K562 (cell line): ENCODE measurements at regions not wholly inside any gene's neighbourhood (a gene's known extent, or its start where the extent isn't known, plus 50 kb on each side); places are given as distances from the start of the nearest gene placed in this dataset.

Experiments
- ATAC-seq: fragments of 200-7000 bp; cut with Tn5 transposase; 3 replicates; pipeline ENCODE4 v1.9.1; 2020; ENCODE audit warnings: moderate library complexity
- BruUV-seq: library from RNA; stranded (reverse); fragments of 400-500 nt; replicated peaks from 2 replicates; lab custom pipeline; 2021; lab: Mats Ljungman, UMichigan
- CTCF ChIA-PET: fragments of 300-600 bp; formaldehyde crosslinking; extraction: SDS; loops from one replicate; lab custom pipeline; 2021; ENCODE audit warnings: low intra/inter-chr PET ratio; lab: Yijun Ruan, JAX
- POLR2A ChIA-PET: fragments of 300-600, 350-650 bp; sonication (Branson Sonifier 250); formaldehyde crosslinking; extraction: SDS; loops from one replicate; lab custom pipeline; 2021; ENCODE audit warnings: antibody characterized with exemption, inconsistent platforms; lab: Yijun Ruan, JAX
- DNase-seq, 4 experiments: peaks; one replicate each; pipeline versions ENCODE4 v3.0.0 to v3.0.0-alpha.2; 2011 to 2018; ENCODE audit warnings: low spot score in 3 of 4, mixed read lengths in 3 of 4; ENCODE audit errors: extremely low read depth in 1 of 4
- FAIRE-seq: peaks from 2 replicates; lab custom pipeline; 2011; peaks lifted over from hg19 to GRCh38; lab: Jason Lieb, UNC
- H2AFZ ChIP-seq: 2 replicates; pipeline ENCODE4 v1.6.0; 2011; ENCODE audit warnings: low read depth, low read length, control low read depth, inconsistent platforms
- H3K27ac ChIP-seq: fragments of 200-600 bp; 3 replicates; pipeline ENCODE4 v1.8.0; 2011; ENCODE audit warnings: low read depth, mild to moderate bottlenecking, control low read depth, inconsistent platforms, low read length, moderate library complexity, mixed read lengths; ENCODE audit errors: extremely low read depth
- H3K27me3 ChIP-seq, 2 experiments: fragments of 300-600 bp in 1 of 2; 2 replicates in 1 of 2; 3 replicates in 1 of 2; pipeline versions ENCODE4 v1.6.0 to v1.8.0; 2011; ENCODE audit warnings: inconsistent platforms in 2 of 2, low read length in 2 of 2, mild to moderate bottlenecking in 1 of 2, mixed read lengths in 1 of 2, moderate library complexity in 1 of 2; ENCODE audit not compliant: control insufficient read depth in 2 of 2, insufficient read depth in 2 of 2
- H3K36me3 ChIP-seq: fragments of 300-600 bp; 3 replicates; pipeline ENCODE4 v1.8.0; 2011; ENCODE audit warnings: mild to moderate bottlenecking, low read length, inconsistent platforms; ENCODE audit not compliant: control insufficient read depth, insufficient read depth
- H3K4me1 ChIP-seq, 2 experiments: fragments of 200-600 bp in 1 of 2; replicated peaks in 1 of 2; 2 replicates in 1 of 2; 3 replicates in 1 of 2; pipeline versions ENCODE4 v1.5.1 to v1.8.0; 2011; ENCODE audit warnings: inconsistent platforms in 2 of 2, low read length in 2 of 2, mild to moderate bottlenecking in 1 of 2, mixed read lengths in 1 of 2, moderate library complexity in 1 of 2; ENCODE audit not compliant: control insufficient read depth in 2 of 2, insufficient read depth in 2 of 2
- H3K4me2 ChIP-seq: 2 replicates; pipeline ENCODE4 v1.6.1; 2011; ENCODE audit warnings: low read length, control low read depth, inconsistent platforms, mixed read lengths; ENCODE audit not compliant: insufficient read depth
- H3K4me3 ChIP-seq: fragments of 200-600 bp; sonication (generic), shearing (Covaris generic); 2 replicates; pipeline ENCODE4 v1.5.1; 2016; ENCODE audit warnings: control low read depth, inconsistent platforms
- H3K79me2 ChIP-seq: fragments of 200-600 bp; 3 replicates; pipeline ENCODE4 v1.8.0; 2011; ENCODE audit warnings: low read length, inconsistent platforms; ENCODE audit not compliant: control insufficient read depth, insufficient read depth
- H3K9ac ChIP-seq, 2 experiments: 2 replicates each; pipeline versions ENCODE4 v1.6.0 to v1.6.1; 2011; ENCODE audit warnings: low read depth in 2 of 2, low read length in 2 of 2, control low read depth in 1 of 2, inconsistent platforms in 1 of 2, mild to moderate bottlenecking in 1 of 2, mixed read lengths in 1 of 2; ENCODE audit not compliant: insufficient read depth in 1 of 2
- H3K9me1 ChIP-seq: one replicate; pipeline ENCODE4 v1.6.0; 2011; ENCODE audit warnings: inconsistent platforms, mild to moderate bottlenecking, low read length, moderate library complexity; ENCODE audit not compliant: control insufficient read depth, insufficient read depth
- H3K9me3 ChIP-seq: replicated peaks from 2 replicates; pipeline ENCODE4 v1.5.1; 2011; ENCODE audit warnings: low read depth, low read length, inconsistent platforms; ENCODE audit not compliant: control insufficient read depth, insufficient read depth
- H4K20me1 ChIP-seq: replicated peaks from 2 replicates; pipeline ENCODE4 v1.6.1; 2011; ENCODE audit warnings: low read length, inconsistent platforms, mixed read lengths; ENCODE audit not compliant: control insufficient read depth, insufficient read depth
- CBFA2T3 ChIP-seq: fragments of 450-650 bp; IDR thresholded peaks from 2 replicates; pipeline ENCODE4 v1.6.1; 2017
- GATAD2B ChIP-seq: fragments of 450-650 bp; IDR thresholded peaks from 2 replicates; pipeline ENCODE4 v1.6.1; 2017; ENCODE audit warnings: mild to moderate bottlenecking, borderline replicate concordance
- KAT8 ChIP-seq: fragments of 450-650 bp; IDR thresholded peaks from 2 replicates; pipeline ENCODE4 v1.6.1; 2016; ENCODE audit warnings: low read depth, mild to moderate bottlenecking
- MYBL2 ChIP-seq, 2 experiments: fragments of 450-650 bp in 1 of 2; sonication (generic) in 1 of 2; formaldehyde crosslinking in 1 of 2; IDR thresholded peaks; 2 replicates each; pipeline versions ENCODE4 v1.6.1 to v1.8.1; 2017 to 2022; ENCODE audit warnings: borderline replicate concordance in 1 of 2, inconsistent platforms in 1 of 2, low read depth in 1 of 2, mild to moderate bottlenecking in 1 of 2, missing genetic modification reagents in 1 of 2, moderate library complexity in 1 of 2
- POLR2B ChIP-seq: fragments of 450-650 bp; IDR thresholded peaks from 2 replicates; pipeline ENCODE4 v1.6.1; 2018; ENCODE audit warnings: low read depth; ENCODE audit not compliant: partially characterized antibody
- SIX5 ChIP-seq, 2 experiments: IDR thresholded peaks; 2 replicates each; pipeline ENCODE4 v1.6.1; 2011; ENCODE audit warnings: low read length in 2 of 2, borderline replicate concordance in 1 of 2, low read depth in 1 of 2, mild to moderate bottlenecking in 1 of 2, moderate library complexity in 1 of 2; ENCODE audit not compliant: insufficient read depth in 1 of 2
- SMAD4 ChIP-seq: fragments of 250-450 bp; sonication (Bioruptor Pico); conservative IDR thresholded peaks from 2 replicates; pipeline ENCODE4 v1.8.0; 2021; ENCODE audit warnings: inconsistent platforms, mild to moderate bottlenecking, moderate library complexity
- STAT5B ChIP-seq: fragments of 250-450 bp; sonication (Bioruptor Pico); IDR thresholded peaks from 2 replicates; pipeline ENCODE4 v1.8.0; 2021; ENCODE audit warnings: mild to moderate bottlenecking, inconsistent platforms
- TARDBP ChIP-seq: fragments of 450-650 bp; IDR thresholded peaks from 2 replicates; pipeline ENCODE4 v1.6.1; 2016
- TEAD1 ChIP-seq, 2 experiments: fragments of 450-650 bp in 1 of 2; sonication (generic) in 1 of 2; formaldehyde crosslinking; IDR thresholded peaks; 2 replicates each; pipeline versions ENCODE4 v1.4.0 to v1.8.0; 2020 to 2022; ENCODE audit warnings: mild to moderate bottlenecking in 2 of 2, missing genetic modification reagents in 1 of 2
- ZC3H4 ChIP-seq: sonication (generic); formaldehyde crosslinking; IDR thresholded peaks from 2 replicates; pipeline ENCODE4 v1.9.0; 2021; ENCODE audit warnings: missing genetic modification reagents, borderline replicate concordance
- ZNF695 ChIP-seq: fragments of 450-650 bp; formaldehyde crosslinking; IDR thresholded peaks from 2 replicates; pipeline ENCODE4 v1.4.0; 2020; ENCODE audit warnings: mild to moderate bottlenecking, moderate library complexity
- ZZZ3 ChIP-seq: fragments of 450-650 bp; IDR thresholded peaks from 2 replicates; pipeline ENCODE4 v1.6.1; 2016; ENCODE audit warnings: antibody characterized with exemption, mild to moderate bottlenecking, moderate library complexity
- in situ Hi-C: fragments of 300-500 bp; cut with MboI; formaldehyde crosslinking; loops from 4 replicates; pipeline ENCODE4 v1.15.0; 2018; ENCODE audit warnings: inconsistent platforms, mixed read lengths
- intact Hi-C: fragments of 100-400 bp; cut with micrococcal nuclease; formaldehyde crosslinking; loops from 2 replicates; pipeline ENCODE4 v1.14.2; 2022
- TF ChIP-seq, protein P1 (sequence below): fragments of 250-450 bp; sonication (Bioruptor Pico); IDR thresholded peaks from 2 replicates; pipeline ENCODE4 v1.9.0; 2021; ENCODE audit warnings: mild to moderate bottlenecking
- TF ChIP-seq, protein P2 (sequence below): fragments of 450-650 bp; IDR thresholded peaks from 2 replicates; pipeline ENCODE4 v1.7.0; 2016; ENCODE audit warnings: borderline replicate concordance
- TF ChIP-seq, protein P3 (sequence below): fragments of 250-450 bp; sonication (Bioruptor Pico); IDR thresholded peaks from 2 replicates; pipeline ENCODE4 v1.4.0; 2020; ENCODE audit warnings: mild to moderate bottlenecking
- TF ChIP-seq, protein P4 (sequence below): fragments of 200-800 bp; sonication (Bioruptor generic); IDR thresholded peaks from 2 replicates; pipeline ENCODE4 v1.6.1; 2017; ENCODE audit warnings: missing genetic modification characterization, missing compliant biosample characterization
- TF ChIP-seq, protein P5 (sequence below): sonication (generic); formaldehyde crosslinking; IDR thresholded peaks from 2 replicates; pipeline ENCODE4 v1.8.1; 2023; ENCODE audit warnings: mild to moderate bottlenecking, missing genetic modification reagents

DNA sequence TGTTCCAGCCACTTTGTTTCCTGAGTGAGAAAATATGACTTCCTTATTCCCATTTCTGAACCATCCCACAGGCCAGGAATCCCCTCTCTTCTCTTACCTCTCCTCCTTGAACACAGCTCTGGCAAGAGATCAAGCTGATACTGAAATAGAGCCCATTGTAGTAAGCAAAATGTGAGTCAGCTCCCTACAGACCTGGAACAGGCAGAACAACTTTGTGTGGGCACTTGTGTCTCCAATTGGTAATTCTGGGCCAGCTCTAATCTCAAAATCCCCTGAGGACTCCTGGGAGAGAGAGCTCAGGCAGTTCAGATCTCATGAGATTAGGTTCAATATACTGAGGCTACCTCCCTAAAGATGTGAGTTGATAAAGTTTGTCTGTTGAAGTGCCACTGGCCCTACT, 213.5 kb downstream of the GUCY2F start:
- intact Hi-C loops (no loop called here), in situ Hi-C loops (no loop called here)
- no peaks in the 10 kb centered on the region; a peak in 1 of 5 replicates for H3K4me1 ChIP-seq
- ChIA-PET CTCF (no interaction called here), POLR2A (no interaction called here)
- H3K4me2 ChIP-seq = no peak overlapping the region
- H3K27ac ChIP-seq = no peak overlapping the region
- H3K9me1 ChIP-seq = no peaks in the 10 kb centered on the region
- FAIRE-seq (no peak), DNase-seq (no peak), ATAC-seq (no peak)
- TF ChIP-seq TARDBP = no peak
- TF ChIP-seq, protein P1, sequence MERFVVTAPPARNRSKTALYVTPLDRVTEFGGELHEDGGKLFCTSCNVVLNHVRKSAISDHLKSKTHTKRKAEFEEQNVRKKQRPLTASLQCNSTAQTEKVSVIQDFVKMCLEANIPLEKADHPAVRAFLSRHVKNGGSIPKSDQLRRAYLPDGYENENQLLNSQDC (CRISPR knock-in tag) = no peak
- no peak for TF ChIP-seq SIX5 (IDR thresholded peaks at IDR 0.05; ENCODE audit: borderline replicate concordance in 1 of 2, insufficient read depth in 1 of 2, low read depth in 1 of 2, low read length in 2 of 2)
- no peak for TF ChIP-seq ZZZ3
- TF ChIP-seq KAT8 = no peak
- no peak for TF ChIP-seq ZNF695 (CRISPR knock-in tag)
- TF ChIP-seq ZC3H4 (CRISPR knock-in tag) = no peak
- no peak for TF ChIP-seq SMAD4
- no peak for TF ChIP-seq TEAD1 (CRISPR knock-in tag; IDR thresholded peaks at IDR 0.05)
- TF ChIP-seq MYBL2 (IDR thresholded peaks at IDR 0.05; ENCODE audit: low read depth) = no peak
- no peak for TF ChIP-seq MYBL2 (CRISPR knock-in tag; IDR thresholded peaks at IDR 0.05; ENCODE audit: borderline replicate concordance)
- TF ChIP-seq STAT5B = no peak
- TF ChIP-seq, protein P2, sequence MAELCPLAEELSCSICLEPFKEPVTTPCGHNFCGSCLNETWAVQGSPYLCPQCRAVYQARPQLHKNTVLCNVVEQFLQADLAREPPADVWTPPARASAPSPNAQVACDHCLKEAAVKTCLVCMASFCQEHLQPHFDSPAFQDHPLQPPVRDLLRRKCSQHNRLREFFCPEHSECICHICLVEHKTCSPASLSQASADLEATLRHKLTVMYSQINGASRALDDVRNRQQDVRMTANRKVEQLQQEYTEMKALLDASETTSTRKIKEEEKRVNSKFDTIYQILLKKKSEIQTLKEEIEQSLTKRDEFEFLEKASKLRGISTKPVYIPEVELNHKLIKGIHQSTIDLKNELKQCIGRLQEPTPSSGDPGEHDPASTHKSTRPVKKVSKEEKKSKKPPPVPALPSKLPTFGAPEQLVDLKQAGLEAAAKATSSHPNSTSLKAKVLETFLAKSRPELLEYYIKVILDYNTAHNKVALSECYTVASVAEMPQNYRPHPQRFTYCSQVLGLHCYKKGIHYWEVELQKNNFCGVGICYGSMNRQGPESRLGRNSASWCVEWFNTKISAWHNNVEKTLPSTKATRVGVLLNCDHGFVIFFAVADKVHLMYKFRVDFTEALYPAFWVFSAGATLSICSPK = no peak
- TF ChIP-seq, protein P3, sequence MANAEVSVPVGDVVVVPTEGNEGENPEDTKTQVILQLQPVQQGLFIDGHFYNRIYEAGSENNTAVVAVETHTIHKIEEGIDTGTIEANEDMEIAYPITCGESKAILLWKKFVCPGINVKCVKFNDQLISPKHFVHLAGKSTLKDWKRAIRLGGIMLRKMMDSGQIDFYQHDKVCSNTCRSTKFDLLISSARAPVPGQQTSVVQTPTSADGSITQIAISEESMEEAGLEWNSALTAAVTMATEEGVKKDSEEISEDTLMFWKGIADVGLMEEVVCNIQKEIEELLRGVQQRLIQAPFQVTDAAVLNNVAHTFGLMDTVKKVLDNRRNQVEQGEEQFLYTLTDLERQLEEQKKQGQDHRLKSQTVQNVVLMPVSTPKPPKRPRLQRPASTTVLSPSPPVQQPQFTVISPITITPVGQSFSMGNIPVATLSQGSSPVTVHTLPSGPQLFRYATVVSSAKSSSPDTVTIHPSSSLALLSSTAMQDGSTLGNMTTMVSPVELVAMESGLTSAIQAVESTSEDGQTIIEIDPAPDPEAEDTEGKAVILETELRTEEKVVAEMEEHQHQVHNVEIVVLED (CRISPR knock-in tag) = no peak
- TF ChIP-seq POLR2B = no peak
- TF ChIP-seq, protein P4, sequence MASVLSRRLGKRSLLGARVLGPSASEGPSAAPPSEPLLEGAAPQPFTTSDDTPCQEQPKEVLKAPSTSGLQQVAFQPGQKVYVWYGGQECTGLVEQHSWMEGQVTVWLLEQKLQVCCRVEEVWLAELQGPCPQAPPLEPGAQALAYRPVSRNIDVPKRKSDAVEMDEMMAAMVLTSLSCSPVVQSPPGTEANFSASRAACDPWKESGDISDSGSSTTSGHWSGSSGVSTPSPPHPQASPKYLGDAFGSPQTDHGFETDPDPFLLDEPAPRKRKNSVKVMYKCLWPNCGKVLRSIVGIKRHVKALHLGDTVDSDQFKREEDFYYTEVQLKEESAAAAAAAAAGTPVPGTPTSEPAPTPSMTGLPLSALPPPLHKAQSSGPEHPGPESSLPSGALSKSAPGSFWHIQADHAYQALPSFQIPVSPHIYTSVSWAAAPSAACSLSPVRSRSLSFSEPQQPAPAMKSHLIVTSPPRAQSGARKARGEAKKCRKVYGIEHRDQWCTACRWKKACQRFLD = no peak
- no peak for TF ChIP-seq CBFA2T3
- no peak for TF ChIP-seq GATAD2B
- TF ChIP-seq, protein P5, sequence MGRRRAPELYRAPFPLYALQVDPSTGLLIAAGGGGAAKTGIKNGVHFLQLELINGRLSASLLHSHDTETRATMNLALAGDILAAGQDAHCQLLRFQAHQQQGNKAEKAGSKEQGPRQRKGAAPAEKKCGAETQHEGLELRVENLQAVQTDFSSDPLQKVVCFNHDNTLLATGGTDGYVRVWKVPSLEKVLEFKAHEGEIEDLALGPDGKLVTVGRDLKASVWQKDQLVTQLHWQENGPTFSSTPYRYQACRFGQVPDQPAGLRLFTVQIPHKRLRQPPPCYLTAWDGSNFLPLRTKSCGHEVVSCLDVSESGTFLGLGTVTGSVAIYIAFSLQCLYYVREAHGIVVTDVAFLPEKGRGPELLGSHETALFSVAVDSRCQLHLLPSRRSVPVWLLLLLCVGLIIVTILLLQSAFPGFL = no peak
- H3K9ac ChIP-seq = no peak overlapping the region
- no peak overlapping the region for H2AFZ ChIP-seq
- no peaks in the 10 kb centered on the region for H3K27me3 ChIP-seq
- H3K36me3 ChIP-seq = no peaks in the 10 kb centered on the region
- no peaks in the 10 kb centered on the region for H4K20me1 ChIP-seq
- H3K4me3 ChIP-seq = no peak overlapping the region
- no peaks in the 10 kb centered on the region for H3K79me2 ChIP-seq
- no peaks in the 10 kb centered on the region for H3K9me3 ChIP-seq
- BruUV-seq = no TSS peak
